Activated CD8-positive, alpha-beta memory T cell treated with anti-CD3 and anti-CD28 coated beads, Interleukin-2, amount 10 ng/mL, durations not matched to agents 7 days and 5 days (primary cell): ENCODE measurements at regions not wholly inside any gene's neighbourhood (a gene's known extent, or its start where the extent isn't known, plus 50 kb on each side); places are given as distances from the start of the nearest gene placed in this dataset.
"Not testable (repeated sequence)": the region's sequence is repeated elsewhere in the genome, so short reads cannot be mapped to it uniquely, and the experiment has no call there.

ENCODE experiments used
- ATAC-seq: fragments of 150-1000 bp; cut with Tn5 transposase; one replicate; pipeline ENCODE4 v1.10.0; 2021; ENCODE audit warnings: moderate library complexity
- CTCF ChIA-PET: fragments of 350-600 bp; sonication (Branson Sonifier 250); formaldehyde crosslinking; loops from one replicate; lab custom pipeline; 2021; ENCODE audit warnings: antibody characterized with exemption; lab: Charles Lee
- DNase-seq: peaks from one replicate; pipeline ENCODE4 v3.0.0-alpha.2; 2020
- H3K27ac Mint-ChIP-seq: one replicate; pipeline ENCODE4 v1.8.0; 2021; ENCODE audit warnings: mild to moderate bottlenecking, mixed read lengths
- H3K27me3 Mint-ChIP-seq: one replicate; pipeline ENCODE4 v1.8.0; 2021; ENCODE audit warnings: mixed read lengths
- H3K36me3 Mint-ChIP-seq: one replicate; pipeline ENCODE4 v1.8.0; 2021; ENCODE audit warnings: mild to moderate bottlenecking, mixed read lengths
- H3K4me1 Mint-ChIP-seq: one replicate; pipeline ENCODE4 v1.8.0; 2021; ENCODE audit warnings: mixed read lengths
- H3K4me3 Mint-ChIP-seq: one replicate; pipeline ENCODE4 v1.8.0; 2021; ENCODE audit warnings: mild to moderate bottlenecking, moderate library complexity, mixed read lengths
- H3K9me3 Mint-ChIP-seq: one replicate; pipeline ENCODE4 v1.8.0; 2022; ENCODE audit warnings: low read depth, mixed read lengths

DNA sequence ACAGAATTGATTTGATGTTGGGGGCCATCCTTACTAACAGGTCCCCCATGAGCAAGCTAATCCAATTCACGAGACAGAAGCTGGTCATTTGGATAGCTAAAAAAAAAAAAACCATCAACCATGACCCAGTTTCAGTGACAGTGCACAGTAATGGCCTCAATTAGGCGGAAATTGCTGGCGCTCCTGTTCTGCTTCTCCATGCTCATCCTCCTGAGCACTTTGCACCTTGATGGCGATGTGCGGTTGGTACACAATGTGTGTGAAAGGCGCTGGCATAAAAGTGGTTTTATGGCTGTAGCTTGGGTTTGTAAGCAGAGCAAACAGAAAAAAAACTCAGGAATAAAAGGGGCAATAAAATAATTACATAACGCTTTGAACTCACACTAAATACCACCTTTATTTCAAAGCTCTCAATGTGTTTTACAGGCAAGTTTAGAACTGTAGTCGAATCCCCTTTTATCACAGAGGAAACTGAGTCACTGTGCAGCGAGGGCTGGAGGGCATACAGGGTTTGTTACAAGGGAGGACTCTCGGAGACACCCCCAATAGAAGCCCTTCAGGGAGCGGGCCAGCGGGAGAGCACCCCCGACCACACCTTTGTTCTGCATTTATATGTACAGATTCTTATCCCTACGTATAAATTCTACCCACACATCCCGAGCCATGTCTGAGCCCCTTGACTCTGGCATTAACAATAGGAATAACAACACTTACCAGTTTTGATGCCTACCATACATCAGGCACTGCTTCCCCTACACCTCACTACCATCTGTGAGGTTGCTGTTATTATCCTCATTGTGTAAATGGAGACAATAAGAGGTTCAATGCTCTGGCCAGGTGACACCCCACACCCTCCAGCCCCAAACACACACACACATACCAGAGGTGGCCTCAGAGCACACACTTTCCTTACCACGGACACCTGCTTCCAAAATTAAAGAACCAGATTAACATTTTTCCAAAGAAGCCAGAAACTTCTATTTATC lies 213.5 kb upstream of the IRF2BP2 start:
- H3K27me3 Mint-ChIP-seq: peaks cover 10% of the 10 kb centered on the region
- DNase-seq (no peak), ATAC-seq (no peak)
- CTCF ChIA-PET: interaction anchor here (0.7 to 0.8 kb wide), 2 partner anchors 9 to 91 kb away, joined by 3 read pairs; no protein-coding TSS in a partner anchor
- no peaks in the 10 kb centered on the region for H3K36me3 Mint-ChIP-seq
- no peak overlapping the region for H3K4me3 Mint-ChIP-seq
- no peak overlapping the region for H3K27ac Mint-ChIP-seq
- no peaks in the 10 kb centered on the region for H3K4me1 Mint-ChIP-seq
- no peaks in the 10 kb centered on the region for H3K9me3 Mint-ChIP-seq

GRCh38 chr1:234821840-234822239 lies 211.9 kb upstream of the IRF2BP2 start:
- Mint-ChIP-seq H3K4me3 (no peak overlapping the region), H3K9me3 (no peaks in the 10 kb centered on the region), H3K4me1 (no peaks in the 10 kb centered on the region), H3K36me3 (no peaks in the 10 kb centered on the region), H3K27me3 (peaks cover 5% of the 10 kb centered on the region), H3K27ac (no peak overlapping the region)
- CTCF ChIA-PET: no interaction called here
- DNase-seq (no peak), ATAC-seq (no peak)

GRCh38 chr1:234820597-234820996 lies 210.6 kb upstream of the IRF2BP2 start:
- Mint-ChIP-seq H3K9me3 (no peaks in the 10 kb centered on the region), H3K36me3 (no peaks in the 10 kb centered on the region), H3K27ac (no peak overlapping the region), H3K27me3 (peaks cover 5% of the 10 kb centered on the region), H3K4me3 (no peak overlapping the region), H3K4me1 (no peaks in the 10 kb centered on the region)
- no peak for DNase-seq
- no peak for ATAC-seq
- CTCF ChIA-PET: no interaction called here

DNA sequence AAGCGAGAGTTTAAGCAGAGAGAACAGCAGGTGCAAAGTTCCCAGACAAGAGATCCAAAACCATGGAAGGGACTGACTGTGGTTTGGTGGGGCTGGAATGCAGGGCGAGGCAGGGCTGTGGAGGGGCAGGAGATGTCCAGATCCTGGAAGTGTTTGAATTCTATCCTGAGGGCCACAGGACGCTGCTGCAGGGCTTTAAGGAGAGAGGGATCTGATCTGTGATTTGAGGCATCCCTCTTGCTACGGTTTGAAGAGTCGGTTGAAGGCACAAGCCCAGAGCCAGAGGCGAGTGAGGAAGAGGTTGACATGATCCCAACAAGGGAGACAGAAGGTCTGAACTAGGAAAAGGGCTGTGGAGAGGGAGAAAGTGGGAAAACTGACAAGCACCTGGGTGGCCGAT lies 209.9 kb upstream of the IRF2BP2 start:
- H3K36me3 Mint-ChIP-seq, H3K4me3 Mint-ChIP-seq, CTCF ChIA-PET, H3K4me1 Mint-ChIP-seq, DNase-seq, H3K27ac Mint-ChIP-seq, H3K27me3 Mint-ChIP-seq, H3K9me3 Mint-ChIP-seq, ATAC-seq: not testable (repeated sequence)

DNA sequence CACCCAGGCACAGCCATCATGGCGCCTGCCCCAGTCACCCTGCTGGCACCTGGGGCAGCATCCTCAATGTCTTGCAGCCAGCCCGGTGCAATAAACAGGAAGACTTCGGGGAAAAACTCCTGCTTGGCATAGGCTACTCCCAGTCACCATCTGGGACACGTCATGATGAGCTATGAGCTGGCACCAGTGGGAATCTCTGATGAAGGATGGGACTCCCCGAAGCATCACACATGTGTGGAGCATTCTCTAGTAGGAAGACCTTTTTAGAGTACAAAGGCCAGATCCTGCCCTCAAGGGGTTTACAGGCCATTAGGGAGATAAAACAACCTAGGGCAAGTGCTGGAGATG lies 208.0 kb upstream of the IRF2BP2 start:
- H3K9me3 Mint-ChIP-seq, H3K4me3 Mint-ChIP-seq, H3K4me1 Mint-ChIP-seq, CTCF ChIA-PET, H3K27me3 Mint-ChIP-seq, H3K36me3 Mint-ChIP-seq, DNase-seq, H3K27ac Mint-ChIP-seq, ATAC-seq: not testable (repeated sequence)

GRCh38 chr1:234817313-234818039 lies 207.5 kb upstream of the IRF2BP2 start:
- H3K36me3 Mint-ChIP-seq, H3K27ac Mint-ChIP-seq, CTCF ChIA-PET, ATAC-seq, H3K27me3 Mint-ChIP-seq, H3K4me3 Mint-ChIP-seq, H3K9me3 Mint-ChIP-seq, H3K4me1 Mint-ChIP-seq, DNase-seq: not testable (repeated sequence)

DNA sequence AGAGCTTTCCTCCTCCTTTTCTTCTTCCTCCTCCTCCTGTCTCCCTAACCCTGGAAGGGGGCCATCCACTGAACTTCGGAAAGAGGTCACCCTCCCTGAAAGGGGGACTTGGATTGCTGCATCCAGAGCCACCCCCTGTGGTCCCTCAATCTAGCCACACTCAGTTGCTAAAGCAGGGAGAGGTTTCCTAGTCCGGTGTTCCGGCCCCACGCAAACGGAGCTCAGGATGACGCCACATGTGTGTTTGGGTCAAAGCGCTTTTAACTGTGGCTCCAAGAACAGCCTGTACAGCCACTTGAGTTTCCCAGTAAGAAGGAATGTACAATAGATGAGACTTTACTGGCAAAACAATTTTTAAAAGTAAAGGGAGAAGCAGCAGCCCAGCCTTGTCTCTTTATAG lies 206.9 kb upstream of the IRF2BP2 start:
- H3K4me3 Mint-ChIP-seq, H3K27me3 Mint-ChIP-seq, H3K9me3 Mint-ChIP-seq, H3K4me1 Mint-ChIP-seq, CTCF ChIA-PET, DNase-seq, H3K27ac Mint-ChIP-seq, ATAC-seq, H3K36me3 Mint-ChIP-seq: not testable (repeated sequence)

GRCh38 chr1:234816186-234816851 lies 206.3 kb upstream of the IRF2BP2 start:
- H3K27me3 Mint-ChIP-seq, CTCF ChIA-PET, H3K4me3 Mint-ChIP-seq, H3K9me3 Mint-ChIP-seq, ATAC-seq, DNase-seq, H3K36me3 Mint-ChIP-seq, H3K4me1 Mint-ChIP-seq, H3K27ac Mint-ChIP-seq: not testable (repeated sequence)

GRCh38 chr1:234815295-234815815 lies 205.4 kb upstream of the IRF2BP2 start:
- ATAC-seq, H3K27me3 Mint-ChIP-seq, H3K27ac Mint-ChIP-seq, DNase-seq, H3K4me1 Mint-ChIP-seq, H3K36me3 Mint-ChIP-seq, CTCF ChIA-PET, H3K9me3 Mint-ChIP-seq, H3K4me3 Mint-ChIP-seq: not testable (repeated sequence)

- H3K27ac Mint-ChIP-seq, H3K36me3 Mint-ChIP-seq, H3K9me3 Mint-ChIP-seq, DNase-seq, H3K4me3 Mint-ChIP-seq, H3K4me1 Mint-ChIP-seq, H3K27me3 Mint-ChIP-seq, CTCF ChIA-PET, ATAC-seq: not testable (repeated sequence)
Observed at GRCh38 chr1:234814235-234814634, 204.3 kb upstream of the IRF2BP2 start.

DNA sequence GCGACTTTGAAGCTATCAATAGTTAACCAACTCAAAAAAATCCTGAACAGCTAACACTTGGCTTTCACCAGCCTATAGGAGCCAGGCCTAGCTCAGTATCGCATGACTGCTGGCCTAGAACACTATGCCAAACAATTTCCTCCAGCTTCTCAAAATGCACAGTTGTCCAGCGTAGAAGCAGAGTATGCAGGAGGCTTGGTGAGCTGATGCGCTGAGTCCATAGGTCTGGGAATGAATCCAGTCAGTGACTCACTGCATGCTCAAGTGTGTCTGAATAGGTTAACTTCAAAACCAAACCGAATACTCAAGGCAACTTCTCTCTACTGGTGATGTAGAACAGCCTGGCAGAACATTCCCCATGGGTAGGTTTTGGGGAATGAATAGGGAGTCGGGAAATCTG lies 201.8 kb upstream of the IRF2BP2 start:
- DNase-seq, H3K27ac Mint-ChIP-seq, H3K4me3 Mint-ChIP-seq, CTCF ChIA-PET, H3K27me3 Mint-ChIP-seq, H3K36me3 Mint-ChIP-seq, H3K4me1 Mint-ChIP-seq, ATAC-seq, H3K9me3 Mint-ChIP-seq: not testable (repeated sequence)

GRCh38 chr1:234810726-234811125 lies 200.7 kb upstream of the IRF2BP2 start:
- H3K36me3 Mint-ChIP-seq, DNase-seq, CTCF ChIA-PET, H3K9me3 Mint-ChIP-seq, ATAC-seq, H3K4me1 Mint-ChIP-seq, H3K27ac Mint-ChIP-seq, H3K4me3 Mint-ChIP-seq, H3K27me3 Mint-ChIP-seq: not testable (repeated sequence)

GRCh38 chr1:234809854-234810245 lies 199.9 kb upstream of the IRF2BP2 start:
- CTCF ChIA-PET, H3K27ac Mint-ChIP-seq, DNase-seq, H3K4me1 Mint-ChIP-seq, H3K36me3 Mint-ChIP-seq, H3K4me3 Mint-ChIP-seq, H3K27me3 Mint-ChIP-seq, H3K9me3 Mint-ChIP-seq, ATAC-seq: not testable (repeated sequence)
